Left kidney (tissue), 1 donor: ENCODE measurements at regions not wholly inside any gene's neighbourhood (a gene's known extent, or its start where the extent isn't known, plus 50 kb on each side); places are given as distances from the start of the nearest gene placed in this dataset.

Experiments used
- DNase-seq: peaks from one replicate; pipeline ENCODE4 v3.0.0-alpha.2; 2013

DNA sequence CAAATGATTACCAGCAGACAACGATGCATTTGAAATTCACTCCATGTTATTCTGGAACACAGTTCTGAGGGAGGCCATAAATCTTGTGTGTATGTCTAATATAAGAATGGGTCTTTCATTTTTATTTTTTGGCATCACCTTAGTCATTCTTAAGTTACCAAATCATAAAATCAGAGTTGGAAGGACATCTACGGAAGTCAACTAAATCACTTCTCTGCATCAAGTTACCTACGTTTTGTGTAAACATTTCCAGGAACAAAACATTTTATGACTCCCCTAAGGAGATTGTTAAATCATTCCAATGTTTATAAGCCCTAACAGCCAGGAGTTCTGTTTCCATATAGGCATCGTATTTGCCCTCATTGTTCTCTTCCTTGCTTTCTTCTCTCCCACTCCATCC lies 378.2 kb downstream of the FAM170A start:
- no peak for DNase-seq

DNA sequence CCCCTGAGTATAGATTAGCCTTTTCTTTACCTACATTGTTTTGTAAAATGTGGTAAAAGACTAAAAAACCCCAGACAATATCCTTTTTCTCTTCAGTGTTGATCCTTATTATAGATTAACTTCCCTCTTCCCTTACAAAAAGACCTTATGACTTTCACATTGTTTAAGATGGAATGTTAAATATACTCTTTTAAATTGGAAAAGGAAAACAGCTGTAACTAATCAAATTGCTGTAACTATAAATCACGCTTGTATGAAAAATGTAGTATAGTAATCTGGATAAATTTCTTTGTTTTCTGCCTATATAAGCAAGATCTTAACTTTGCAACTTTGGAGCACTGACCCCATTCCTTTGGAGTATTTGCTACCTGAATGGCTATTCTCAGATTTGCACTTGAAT lies 383.1 kb downstream of the FAM170A start:
- no peak for DNase-seq

DNA sequence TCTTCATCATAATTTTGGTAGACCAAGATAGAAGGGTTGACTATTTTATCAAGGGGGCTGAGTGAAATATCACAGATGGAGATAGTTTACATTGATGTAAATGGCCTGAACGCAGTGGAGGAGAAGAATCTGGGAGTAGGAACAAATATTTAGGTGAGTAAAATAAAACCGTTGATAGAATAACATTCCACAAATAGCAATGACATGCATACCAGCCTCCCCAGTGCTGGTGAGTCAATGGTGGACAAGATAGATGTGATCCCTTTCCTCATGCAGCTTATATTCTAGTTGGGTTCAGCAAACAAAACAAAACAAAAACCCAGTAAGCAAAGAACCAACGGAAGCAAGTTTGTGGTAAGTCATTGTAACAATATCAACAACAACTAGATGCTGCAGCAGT lies 385.2 kb downstream of the FAM170A start:
- no peak for DNase-seq

DNA sequence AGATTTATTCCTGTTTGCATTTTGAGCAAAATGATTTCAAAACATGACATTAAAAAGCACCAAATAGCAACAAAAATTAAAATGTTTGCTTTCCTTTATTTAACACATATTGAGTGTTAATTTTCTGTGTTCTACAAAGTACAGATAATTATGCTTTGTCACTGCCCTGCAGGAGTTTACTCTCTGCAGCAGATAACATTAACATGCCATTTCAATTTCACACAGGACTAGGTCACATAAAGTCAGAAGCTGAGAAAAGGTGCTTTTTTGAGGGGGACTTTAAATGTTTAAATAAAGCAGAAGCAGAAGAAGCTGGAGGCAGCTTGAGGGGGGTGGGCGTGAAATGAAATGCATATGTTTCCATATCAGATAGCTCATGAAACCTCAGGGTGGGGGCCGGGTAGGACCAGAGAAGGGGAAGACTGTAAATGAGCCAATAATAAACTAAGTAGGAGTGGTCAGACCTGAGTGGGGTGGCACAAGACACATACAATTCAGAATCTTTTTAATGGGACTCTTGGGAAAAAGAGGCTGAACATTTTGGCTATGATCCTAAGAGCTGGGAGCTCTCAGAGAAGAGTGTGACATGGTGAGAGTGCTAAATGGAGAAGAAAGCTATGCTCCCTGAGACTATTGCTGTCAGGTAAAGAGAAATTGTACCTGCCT lies 387.5 kb downstream of the FAM170A start:
- DNase-seq, result no peak

DNA sequence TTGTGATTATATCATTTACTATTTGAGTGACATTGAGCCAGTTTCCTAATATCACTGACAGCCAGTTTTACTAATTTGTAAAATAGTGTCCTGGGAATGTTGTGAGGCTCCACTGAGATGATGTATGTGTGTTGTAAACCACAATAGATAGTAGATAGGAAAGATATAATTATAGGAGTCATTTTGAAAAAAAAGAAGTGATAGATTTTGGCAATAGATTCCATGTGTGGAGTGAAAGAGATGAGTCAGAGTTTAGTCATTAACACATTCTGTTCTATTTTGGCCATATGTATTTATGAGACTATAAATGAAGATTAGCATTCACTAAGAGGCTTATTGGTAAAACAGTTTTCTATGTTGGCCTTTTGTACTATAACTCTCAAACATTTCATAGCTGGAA lies 388.2 kb downstream of the FAM170A start:
- no peak for DNase-seq

DNA sequence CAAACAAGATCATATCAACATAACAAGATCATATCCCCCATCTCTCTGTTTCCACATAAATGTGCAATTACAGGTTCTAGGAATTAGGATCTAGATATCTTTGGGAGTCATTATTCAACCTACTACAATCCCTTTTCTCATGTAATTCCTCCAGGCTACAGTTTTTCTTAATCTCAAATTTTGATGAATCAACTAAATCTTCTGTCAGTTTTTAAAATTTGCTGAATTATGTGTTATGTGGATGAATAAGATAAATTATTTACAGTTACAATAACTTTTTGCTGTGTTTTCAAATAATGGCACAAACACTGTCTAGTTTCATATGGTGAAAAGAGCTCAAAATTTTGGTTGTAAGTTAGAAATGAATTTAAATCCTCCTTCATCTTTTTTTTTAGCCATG lies 405.8 kb downstream of the FAM170A start:
- DNase-seq, result no peak

DNA sequence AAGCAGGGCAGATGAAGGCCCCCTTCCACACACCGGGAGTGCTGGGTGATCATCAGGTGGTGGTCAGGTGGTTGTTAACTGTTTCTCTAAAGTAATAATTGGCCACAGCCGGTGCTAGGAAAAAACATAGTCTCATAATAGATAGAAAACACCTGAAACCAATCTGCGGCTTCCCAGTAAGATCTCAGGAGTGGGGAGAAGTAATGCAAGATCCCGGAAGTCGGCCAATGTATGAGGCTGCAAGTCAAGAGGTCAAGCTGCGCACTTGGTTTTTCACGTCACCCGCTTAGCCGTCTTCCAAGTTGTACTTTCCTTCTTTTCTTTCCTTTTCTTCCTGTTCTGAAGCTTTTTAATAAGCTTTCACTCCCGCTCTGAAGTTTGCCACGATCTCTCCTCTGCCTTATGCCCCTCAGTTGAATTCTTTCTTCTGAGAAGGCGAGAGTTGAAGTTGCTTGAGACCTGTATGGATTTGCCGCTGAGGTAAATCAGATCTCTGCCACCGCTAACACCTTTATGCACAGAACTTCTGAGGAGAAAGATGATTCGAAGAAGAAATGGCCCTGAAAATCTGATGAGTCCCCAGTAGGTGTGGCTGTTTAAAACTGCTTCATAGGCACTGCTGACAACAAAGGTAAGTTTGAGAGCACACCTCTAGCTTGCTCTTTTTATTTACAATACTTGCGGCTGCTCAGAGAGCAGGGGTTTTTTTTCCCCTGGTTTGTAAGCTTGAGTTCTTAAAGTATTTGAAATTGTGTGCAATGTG lies 406.6 kb downstream of the FAM170A start:
- DNase-seq, result no peak

DNA sequence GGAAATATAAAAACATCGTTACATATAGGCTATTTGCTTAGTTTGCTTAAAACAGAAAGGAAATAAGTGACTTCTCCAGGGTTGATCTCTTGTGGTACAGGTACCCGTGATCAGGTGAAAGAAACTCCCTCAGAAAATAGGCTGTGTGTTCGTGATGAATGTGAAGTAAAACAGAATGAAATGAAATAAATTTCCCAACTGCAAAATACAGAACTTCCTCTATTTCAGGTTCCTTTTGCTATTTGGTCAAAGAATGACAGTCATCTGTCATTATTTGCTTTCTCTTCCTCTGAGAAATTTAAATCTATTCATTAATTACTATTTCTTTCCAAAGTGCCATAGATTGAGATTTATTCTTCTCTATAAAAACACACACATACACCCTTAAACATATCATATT lies 408.1 kb downstream of the FAM170A start:
- no peak for DNase-seq

DNA sequence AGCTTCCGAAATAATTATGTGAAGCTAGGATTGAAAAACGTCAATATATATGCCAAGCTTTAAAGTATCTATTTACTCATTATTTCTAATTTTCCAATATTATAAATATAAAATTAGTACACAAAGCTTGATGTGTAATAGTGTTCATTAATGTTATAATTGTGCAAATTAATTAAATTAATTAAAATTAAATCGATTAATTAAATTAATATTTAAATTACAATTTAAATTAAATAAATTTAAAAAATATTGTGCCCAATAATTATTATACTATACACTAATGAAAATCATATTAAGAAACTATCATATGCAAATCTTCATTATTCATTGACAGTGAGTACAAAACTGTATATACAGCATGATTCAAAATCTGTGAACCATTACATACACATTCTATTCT lies 409.8 kb downstream of the FAM170A start:
- DNase-seq, result no peak

DNA sequence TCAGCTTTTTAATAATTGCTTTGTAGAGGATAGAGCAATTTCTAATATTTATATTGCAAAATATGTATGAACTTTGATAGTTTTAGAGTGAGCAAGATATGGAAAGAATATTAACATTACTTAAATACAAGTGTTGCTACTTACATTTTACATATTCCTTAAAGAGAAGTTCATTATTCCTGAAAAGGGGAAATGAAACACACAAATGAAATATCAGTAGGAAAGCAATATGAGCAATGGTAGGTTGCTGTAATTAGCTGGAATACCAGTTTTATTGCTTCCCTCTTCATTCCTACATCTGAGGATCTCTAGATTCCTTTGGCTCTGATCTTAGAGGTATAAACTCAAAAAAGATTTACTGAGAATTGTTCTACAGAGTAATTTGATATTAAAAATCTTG lies 414.1 kb downstream of the FAM170A start:
- no peak for DNase-seq

DNA sequence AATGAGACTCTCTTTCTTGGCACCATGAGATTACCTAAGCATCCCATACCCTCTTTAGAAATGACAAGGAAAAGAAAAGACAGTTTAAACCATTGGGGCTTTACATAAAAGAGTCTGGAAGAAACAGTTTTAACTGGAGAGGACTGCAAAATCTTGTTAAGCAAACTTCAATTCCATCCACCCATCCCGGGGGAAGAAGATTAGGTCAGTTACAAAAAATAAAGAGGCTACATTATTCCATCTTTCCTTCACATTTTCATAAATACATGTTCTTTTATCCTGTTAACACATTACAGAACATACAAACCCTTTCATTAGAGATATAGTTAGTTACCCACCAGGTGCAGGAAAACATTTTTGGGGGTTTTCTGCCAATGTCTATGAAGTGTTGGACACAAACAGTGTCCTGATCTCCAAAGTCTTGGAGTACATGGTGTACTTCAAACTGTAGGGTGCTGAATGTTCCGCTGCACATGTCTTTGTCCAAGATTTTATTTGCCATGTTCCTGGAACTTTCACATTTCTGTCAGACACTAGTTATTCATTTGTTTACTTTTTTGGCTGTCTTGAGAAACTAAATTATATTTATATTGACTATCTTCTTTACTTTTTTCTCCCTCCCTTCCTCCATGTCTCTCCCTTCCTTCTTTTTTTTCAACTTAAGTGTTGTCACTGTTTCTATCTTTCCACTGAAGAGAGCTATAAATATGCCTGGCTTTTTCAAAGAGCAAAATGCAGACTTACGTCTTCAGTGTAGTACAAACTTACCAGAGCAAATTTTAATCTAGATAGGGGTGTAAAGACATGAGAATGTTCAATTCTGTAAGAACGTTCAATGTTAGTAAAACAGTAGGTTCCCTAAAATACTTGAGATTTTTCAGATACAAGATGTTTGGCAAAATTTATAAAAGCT lies 410.9 kb upstream of the PRR16 start:
- no peak for DNase-seq

DNA sequence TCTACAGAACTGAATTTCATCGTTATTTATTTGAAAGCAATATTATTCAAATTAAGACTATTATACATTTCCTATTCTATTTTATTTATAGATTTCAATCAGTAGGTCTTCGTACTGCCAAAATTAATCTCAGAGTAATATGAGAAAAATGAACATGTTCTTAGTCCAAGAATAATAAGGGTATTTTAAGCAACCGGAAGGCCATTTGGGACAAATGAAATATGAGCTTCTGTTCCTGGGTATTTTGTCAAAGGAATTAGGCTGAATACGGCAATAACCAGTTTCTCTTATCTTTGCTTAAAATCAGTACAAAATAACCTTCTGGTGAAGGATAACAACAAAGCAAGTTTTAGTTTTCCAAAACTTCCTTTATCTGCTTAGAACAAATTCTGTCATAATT lies 410.3 kb upstream of the PRR16 start:
- DNase-seq, result no peak

DNA sequence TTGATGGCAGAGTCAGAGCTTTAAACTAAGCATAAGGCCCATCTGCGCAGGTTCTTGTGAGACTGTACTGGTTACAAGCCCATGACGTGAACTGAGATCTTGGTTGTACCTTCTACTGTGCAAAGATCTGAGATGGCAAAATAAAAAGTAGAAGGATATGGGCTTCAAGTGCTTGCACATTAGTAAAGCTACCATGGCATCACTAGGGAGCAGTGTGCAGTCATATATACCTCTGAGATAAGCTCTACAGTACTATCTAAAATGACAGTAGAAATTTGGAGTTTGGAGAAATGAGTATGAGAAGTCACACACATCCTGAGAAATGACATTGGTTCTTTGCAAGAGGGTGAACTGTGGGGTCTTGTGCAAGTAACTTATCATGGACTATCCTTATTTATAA lies 408.2 kb upstream of the PRR16 start:
- no peak for DNase-seq

DNA sequence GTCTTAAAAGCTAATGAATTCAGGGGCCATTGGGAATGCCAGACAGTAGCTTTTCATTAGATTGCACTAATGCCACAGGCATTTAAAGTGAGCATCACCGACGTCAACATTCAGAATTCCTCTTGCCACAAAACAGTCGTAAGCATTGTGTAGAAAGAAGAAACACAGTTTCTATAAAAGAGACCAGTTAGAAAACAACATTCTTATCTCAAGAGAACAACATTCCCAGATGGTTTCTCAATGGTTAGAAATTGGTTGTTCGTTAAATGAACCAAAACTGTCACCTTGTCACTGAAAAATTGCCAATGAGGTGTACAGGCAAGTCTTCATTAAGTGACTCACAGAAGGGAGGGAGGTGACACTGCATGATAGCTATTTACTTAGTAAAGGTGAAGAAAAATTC lies 401.6 kb upstream of the PRR16 start:
- DNase-seq, result no peak

DNA sequence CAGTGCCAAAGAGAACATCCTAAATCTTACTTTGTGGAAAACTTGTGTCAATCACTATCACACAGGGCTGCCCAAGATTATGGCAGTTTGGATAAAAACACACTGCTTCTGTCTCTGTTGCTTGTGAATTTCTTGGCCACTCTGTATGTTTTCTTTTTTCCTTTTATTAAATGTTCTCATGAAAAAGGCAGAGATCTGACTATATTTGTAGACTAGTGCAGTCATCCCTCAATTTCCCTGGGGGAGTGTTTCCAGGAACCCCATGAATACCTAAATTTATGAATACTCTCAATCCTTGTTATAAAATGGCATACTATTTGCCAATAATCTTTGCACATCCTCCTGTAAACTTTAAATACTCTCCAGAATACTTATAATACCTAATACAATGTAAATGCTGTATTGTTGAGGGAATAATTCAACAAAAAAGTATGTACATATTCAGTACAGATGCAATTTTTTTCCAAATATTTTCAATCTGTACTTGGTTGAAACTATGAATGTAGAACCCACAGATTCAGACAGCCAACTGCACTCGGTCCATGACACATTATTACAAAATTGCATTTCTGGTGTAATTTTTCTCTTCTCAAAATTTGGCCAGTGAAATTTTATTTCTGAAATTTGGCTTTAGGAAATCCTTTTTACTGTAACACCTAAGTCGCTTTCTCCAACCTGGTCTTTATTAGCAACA lies 391.9 kb upstream of the PRR16 start:
- DNase-seq, result no peak

DNA sequence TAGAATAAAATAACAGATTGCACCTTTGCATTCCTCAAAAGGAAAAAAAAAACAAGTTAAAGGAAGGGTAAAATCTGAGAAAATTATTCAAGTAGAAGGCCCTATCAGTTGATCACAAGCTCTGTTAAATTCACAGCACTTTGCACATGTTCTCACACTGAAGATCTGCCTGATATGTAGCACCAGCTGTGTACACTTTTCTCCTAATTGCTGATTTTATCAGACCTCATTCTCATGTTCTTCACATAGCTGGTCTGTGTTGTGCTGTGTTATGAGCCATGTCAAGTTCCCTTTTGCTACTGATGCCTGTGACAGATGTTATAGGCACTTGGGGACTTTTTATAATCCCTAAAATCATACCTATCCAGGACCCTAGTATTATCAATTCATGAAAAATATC lies 390.4 kb upstream of the PRR16 start:
- no peak for DNase-seq

DNA sequence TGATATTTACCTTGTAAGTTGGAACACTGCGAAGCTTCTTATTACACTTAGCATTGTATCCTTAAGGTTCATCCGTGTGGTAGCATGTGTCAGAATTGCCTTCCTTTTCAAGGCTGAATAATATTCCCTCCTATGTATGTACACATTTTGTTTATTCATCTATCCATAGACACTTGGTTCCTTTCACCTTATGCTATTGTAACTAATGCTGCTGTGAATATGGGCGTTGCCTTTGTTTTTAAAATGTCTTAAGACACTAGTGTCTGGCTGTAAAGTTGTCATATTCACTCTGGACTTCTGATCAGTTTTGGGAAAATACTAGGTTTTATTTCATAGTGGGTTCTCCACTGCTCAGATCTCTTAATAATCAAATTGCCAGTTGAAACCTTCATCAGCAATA lies 383.3 kb upstream of the PRR16 start:
- DNase-seq, result no peak

DNA sequence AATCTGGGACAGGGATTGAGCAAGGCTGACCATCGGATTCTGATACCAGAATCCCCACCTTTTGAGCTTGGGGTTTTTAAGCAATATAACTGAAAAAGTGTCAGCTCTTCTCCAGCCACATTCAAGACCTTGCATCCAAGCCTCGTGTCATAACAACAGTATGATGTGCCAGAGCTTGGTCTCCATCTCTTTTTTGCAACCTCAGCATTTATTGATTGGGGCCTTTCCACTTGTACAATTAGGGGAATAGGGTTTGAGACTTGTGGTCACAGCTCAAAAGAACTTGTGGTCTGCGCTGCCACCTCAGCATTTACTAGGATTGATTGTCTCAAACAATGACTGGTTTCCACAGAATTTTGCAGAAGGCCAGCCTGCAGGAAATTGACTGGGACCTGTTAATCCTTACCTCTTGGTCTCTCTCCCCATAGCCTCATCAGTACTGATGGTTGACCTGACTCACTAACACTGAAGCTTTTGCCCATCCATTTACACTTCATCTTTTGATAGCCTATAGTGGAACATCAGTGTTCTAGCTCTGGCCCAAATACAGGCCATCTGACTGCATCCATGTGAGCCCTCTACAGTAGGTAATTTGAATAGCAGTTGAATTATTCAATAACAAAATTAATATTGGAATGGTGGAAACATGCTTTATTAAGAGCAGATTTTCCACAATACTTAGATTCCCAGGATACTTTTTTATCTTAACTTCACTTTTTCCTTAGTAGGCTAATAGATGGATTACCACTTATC lies 381.6 kb upstream of the PRR16 start:
- no peak for DNase-seq

DNA sequence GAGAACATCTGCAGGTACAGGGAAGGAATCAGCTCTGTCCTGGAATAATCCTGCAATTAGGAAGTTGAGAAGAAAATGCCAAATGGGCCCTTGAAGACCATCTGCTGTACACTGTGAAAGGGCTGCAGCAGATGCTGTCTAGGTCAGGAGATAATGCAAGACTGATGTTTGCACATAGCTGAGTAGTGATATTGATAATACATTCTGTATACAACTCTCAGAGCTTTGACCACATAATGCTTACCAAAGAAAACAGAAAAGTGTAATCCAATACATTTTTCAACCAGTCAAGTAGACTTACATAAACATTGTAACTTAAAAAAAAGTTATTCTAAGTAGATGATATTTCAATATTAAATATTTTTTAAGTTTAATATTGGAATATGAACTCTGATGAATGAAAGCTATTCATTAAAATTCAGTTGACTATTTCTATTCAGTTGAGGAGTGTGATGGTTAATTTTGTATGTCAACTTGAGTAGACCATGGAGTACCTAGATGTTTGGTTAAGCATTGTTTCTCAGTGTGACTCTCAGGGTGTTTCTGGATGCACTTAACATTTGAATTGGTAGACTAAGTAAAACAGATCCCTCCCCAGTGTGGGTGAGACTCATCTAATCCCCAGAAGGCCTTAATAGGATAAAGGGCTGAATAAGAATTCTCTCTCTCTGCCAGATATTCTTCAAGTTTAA lies 380.1 kb upstream of the PRR16 start:
- no peak for DNase-seq

DNA sequence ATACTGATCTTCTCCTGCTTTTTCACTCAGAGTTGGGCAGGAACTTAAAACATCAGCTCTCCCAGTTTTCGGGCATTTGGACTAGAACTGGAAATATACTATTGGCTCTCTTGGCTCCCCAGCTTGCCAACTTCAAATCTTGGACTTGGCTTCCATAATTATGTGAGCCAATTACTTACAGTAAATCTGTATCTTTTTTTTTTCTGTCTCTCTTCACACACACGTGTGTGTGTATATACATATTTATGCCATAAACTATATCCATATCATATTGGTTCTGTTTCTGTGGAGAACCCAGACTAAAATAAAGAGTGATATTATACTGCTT lies 379.6 kb upstream of the PRR16 start:
- no peak for DNase-seq

DNA sequence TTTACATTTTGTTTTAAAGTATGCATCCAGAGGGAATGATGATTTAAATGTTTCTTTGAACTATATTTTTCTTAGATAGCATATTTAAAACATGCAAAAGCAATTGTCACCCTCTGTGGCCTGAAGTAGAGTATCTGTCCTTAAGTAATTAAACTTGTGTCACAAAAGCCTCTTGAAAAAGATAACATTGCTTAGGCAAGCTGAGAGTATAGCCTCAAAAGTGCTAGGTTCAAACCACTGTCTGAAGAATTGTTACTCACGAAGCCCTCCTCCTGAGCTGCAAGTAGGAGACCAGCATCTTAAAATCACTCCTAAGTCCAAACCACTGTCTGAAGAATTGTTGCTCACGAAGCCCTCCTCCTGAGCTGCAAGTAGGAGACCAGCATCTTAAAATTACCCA lies 378.0 kb upstream of the PRR16 start:
- no peak for DNase-seq
